Liver (tissue), 3 donors: ENCODE measurements at regions not wholly inside any gene's neighbourhood (a gene's known extent, or its start where the extent isn't known, plus 50 kb on each side); places are given as distances from the start of the nearest gene placed in this dataset.

Experiments used
- EGR1 ChIP-seq, 2 donors: IDR thresholded peaks; 2 replicates each; pipeline ENCODE4 v1.6.1; 2016 to 2018; ENCODE audit warnings: antibody characterized with exemption in 2 of 2, low read depth in 2 of 2
- GABPA ChIP-seq, 2 donors: IDR thresholded peaks in 1 of 2; conservative IDR thresholded peaks in 1 of 2; 2 replicates each; pipeline ENCODE4 v1.6.1; 2016; ENCODE audit warnings: antibody characterized with exemption in 2 of 2, mild to moderate bottlenecking in 1 of 2, moderate library complexity in 1 of 2
- NR2F2 ChIP-seq: IDR thresholded peaks from 2 replicates; pipeline ENCODE4 v1.6.1; 2016; ENCODE audit warnings: antibody characterized with exemption
- RAD21 ChIP-seq, 2 donors: IDR thresholded peaks; 2 replicates each; pipeline ENCODE4 v1.6.1; 2016; ENCODE audit warnings: antibody characterized with exemption in 2 of 2, mild to moderate bottlenecking in 2 of 2
- RXRA ChIP-seq, 2 donors: IDR thresholded peaks; 2 replicates each; pipeline ENCODE4 v1.6.1; 2017 to 2018; ENCODE audit warnings: antibody characterized with exemption in 2 of 2, mild to moderate bottlenecking in 1 of 2
- SP1 ChIP-seq: IDR thresholded peaks from 2 replicates; pipeline ENCODE4 v1.6.1; 2018; ENCODE audit warnings: antibody characterized with exemption, mild to moderate bottlenecking
- TAF1 ChIP-seq: conservative IDR thresholded peaks from 2 replicates; pipeline ENCODE4 v1.6.1; 2016; ENCODE audit warnings: antibody characterized with exemption, mild to moderate bottlenecking
- YY1 ChIP-seq: IDR thresholded peaks from 2 replicates; pipeline ENCODE4 v1.6.1; 2016; ENCODE audit warnings: antibody characterized with exemption, mild to moderate bottlenecking
- TF ChIP-seq, protein P1 (sequence below): IDR thresholded peaks from 2 replicates; pipeline ENCODE4 v1.6.1; 2016; ENCODE audit warnings: antibody characterized with exemption, mild to moderate bottlenecking
- TF ChIP-seq, protein P2 (sequence below): fragments of 150-350 bp; IDR thresholded peaks from 2 replicates; pipeline ENCODE4 v1.5.1; 2017; ENCODE audit warnings: improper control_type of control experiment, low read depth, low read length; ENCODE audit not compliant: missing input control
- TF ChIP-seq, protein P3 (sequence below): IDR thresholded peaks from 2 replicates; pipeline ENCODE4 v1.6.1; 2016; ENCODE audit warnings: antibody characterized with exemption
- donor health status: healthy.
- donor health status: healthy.

DNA sequence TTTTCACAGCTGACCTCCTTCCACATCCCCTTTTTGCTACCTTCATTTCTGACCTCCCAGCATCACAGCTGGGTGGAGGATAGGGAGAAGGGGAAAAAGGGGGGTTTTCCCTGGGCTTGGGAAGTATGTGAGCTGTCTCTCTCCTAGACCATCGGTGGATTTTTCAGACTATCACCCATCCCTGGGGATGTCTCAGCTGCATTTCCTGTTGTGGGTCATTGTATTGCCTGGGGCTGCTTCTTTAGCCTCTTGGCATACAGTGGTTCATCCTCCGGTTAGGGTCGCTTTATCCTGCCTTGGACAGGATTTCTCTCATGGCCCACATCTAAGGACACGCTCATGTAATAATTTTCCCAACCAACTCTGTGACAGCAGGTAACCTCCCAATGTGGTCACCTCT is 142.5 kb upstream of the ARG1 start:
- TF ChIP-seq, protein P1, sequence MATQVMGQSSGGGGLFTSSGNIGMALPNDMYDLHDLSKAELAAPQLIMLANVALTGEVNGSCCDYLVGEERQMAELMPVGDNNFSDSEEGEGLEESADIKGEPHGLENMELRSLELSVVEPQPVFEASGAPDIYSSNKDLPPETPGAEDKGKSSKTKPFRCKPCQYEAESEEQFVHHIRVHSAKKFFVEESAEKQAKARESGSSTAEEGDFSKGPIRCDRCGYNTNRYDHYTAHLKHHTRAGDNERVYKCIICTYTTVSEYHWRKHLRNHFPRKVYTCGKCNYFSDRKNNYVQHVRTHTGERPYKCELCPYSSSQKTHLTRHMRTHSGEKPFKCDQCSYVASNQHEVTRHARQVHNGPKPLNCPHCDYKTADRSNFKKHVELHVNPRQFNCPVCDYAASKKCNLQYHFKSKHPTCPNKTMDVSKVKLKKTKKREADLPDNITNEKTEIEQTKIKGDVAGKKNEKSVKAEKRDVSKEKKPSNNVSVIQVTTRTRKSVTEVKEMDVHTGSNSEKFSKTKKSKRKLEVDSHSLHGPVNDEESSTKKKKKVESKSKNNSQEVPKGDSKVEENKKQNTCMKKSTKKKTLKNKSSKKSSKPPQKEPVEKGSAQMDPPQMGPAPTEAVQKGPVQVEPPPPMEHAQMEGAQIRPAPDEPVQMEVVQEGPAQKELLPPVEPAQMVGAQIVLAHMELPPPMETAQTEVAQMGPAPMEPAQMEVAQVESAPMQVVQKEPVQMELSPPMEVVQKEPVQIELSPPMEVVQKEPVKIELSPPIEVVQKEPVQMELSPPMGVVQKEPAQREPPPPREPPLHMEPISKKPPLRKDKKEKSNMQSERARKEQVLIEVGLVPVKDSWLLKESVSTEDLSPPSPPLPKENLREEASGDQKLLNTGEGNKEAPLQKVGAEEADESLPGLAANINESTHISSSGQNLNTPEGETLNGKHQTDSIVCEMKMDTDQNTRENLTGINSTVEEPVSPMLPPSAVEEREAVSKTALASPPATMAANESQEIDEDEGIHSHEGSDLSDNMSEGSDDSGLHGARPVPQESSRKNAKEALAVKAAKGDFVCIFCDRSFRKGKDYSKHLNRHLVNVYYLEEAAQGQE: no peak
- TF ChIP-seq YY1: no peak
- TF ChIP-seq, protein P2, sequence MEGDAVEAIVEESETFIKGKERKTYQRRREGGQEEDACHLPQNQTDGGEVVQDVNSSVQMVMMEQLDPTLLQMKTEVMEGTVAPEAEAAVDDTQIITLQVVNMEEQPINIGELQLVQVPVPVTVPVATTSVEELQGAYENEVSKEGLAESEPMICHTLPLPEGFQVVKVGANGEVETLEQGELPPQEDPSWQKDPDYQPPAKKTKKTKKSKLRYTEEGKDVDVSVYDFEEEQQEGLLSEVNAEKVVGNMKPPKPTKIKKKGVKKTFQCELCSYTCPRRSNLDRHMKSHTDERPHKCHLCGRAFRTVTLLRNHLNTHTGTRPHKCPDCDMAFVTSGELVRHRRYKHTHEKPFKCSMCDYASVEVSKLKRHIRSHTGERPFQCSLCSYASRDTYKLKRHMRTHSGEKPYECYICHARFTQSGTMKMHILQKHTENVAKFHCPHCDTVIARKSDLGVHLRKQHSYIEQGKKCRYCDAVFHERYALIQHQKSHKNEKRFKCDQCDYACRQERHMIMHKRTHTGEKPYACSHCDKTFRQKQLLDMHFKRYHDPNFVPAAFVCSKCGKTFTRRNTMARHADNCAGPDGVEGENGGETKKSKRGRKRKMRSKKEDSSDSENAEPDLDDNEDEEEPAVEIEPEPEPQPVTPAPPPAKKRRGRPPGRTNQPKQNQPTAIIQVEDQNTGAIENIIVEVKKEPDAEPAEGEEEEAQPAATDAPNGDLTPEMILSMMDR: no peak
- TF ChIP-seq, protein P3, sequence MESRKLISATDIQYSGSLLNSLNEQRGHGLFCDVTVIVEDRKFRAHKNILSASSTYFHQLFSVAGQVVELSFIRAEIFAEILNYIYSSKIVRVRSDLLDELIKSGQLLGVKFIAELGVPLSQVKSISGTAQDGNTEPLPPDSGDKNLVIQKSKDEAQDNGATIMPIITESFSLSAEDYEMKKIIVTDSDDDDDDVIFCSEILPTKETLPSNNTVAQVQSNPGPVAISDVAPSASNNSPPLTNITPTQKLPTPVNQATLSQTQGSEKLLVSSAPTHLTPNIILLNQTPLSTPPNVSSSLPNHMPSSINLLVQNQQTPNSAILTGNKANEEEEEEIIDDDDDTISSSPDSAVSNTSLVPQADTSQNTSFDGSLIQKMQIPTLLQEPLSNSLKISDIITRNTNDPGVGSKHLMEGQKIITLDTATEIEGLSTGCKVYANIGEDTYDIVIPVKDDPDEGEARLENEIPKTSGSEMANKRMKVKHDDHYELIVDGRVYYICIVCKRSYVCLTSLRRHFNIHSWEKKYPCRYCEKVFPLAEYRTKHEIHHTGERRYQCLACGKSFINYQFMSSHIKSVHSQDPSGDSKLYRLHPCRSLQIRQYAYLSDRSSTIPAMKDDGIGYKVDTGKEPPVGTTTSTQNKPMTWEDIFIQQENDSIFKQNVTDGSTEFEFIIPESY: no peak
- no peak for TF ChIP-seq SP1
- TF ChIP-seq RAD21 (IDR thresholded peaks at IDR 0.05): no peak
- TF ChIP-seq GABPA (IDR thresholded peaks at IDR 0.05 in 1 of 2, conservative IDR thresholded peaks at IDR 0.05 in 1 of 2): no peak
- TF ChIP-seq TAF1: no peak
- TF ChIP-seq EGR1 (IDR thresholded peaks at IDR 0.05; ENCODE audit: low read depth in 2 of 2): no peak
- TF ChIP-seq RXRA (IDR thresholded peaks at IDR 0.05): no peak
- no peak for TF ChIP-seq NR2F2
